ENCODE measurements at regions not wholly inside any gene's neighbourhood (a gene's known extent, or its start where the extent isn't known, plus 50 kb on each side); places are given as distances from the start of the nearest gene placed in this dataset.

DNA sequence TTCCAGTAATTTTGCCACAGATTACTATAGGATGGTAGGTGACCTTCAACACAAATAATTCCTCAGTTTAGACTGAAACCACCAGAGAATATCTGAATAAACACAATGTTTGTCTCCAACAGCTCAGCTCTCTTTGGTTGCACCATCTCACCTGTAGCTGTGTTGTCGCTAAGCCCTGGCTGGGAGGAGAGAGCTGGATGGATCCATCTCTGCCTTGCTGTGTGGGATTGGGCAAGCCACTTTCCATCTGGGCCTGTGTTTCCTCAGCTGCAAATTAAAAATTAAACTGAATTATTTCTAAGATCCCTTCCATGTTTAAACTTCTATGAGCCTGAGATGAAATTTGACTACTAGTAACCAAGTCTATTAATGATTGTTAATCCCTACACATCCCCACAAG, 310.2 kb downstream of the FBXW7 start:
- no peak for DNase-seq (ENCODE audit: low spot score)
- ChIA-PET CTCF (no interaction called here), POLR2A (ENCODE audit: low non-redundant PET) (no interaction called here)
- TF ChIP-seq, protein P1, sequence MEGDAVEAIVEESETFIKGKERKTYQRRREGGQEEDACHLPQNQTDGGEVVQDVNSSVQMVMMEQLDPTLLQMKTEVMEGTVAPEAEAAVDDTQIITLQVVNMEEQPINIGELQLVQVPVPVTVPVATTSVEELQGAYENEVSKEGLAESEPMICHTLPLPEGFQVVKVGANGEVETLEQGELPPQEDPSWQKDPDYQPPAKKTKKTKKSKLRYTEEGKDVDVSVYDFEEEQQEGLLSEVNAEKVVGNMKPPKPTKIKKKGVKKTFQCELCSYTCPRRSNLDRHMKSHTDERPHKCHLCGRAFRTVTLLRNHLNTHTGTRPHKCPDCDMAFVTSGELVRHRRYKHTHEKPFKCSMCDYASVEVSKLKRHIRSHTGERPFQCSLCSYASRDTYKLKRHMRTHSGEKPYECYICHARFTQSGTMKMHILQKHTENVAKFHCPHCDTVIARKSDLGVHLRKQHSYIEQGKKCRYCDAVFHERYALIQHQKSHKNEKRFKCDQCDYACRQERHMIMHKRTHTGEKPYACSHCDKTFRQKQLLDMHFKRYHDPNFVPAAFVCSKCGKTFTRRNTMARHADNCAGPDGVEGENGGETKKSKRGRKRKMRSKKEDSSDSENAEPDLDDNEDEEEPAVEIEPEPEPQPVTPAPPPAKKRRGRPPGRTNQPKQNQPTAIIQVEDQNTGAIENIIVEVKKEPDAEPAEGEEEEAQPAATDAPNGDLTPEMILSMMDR (conservative IDR thresholded peaks at IDR 0.05; ENCODE audit: low read depth) = no peak
- no peak overlapping the region for H3K27ac ChIP-seq

DNA sequence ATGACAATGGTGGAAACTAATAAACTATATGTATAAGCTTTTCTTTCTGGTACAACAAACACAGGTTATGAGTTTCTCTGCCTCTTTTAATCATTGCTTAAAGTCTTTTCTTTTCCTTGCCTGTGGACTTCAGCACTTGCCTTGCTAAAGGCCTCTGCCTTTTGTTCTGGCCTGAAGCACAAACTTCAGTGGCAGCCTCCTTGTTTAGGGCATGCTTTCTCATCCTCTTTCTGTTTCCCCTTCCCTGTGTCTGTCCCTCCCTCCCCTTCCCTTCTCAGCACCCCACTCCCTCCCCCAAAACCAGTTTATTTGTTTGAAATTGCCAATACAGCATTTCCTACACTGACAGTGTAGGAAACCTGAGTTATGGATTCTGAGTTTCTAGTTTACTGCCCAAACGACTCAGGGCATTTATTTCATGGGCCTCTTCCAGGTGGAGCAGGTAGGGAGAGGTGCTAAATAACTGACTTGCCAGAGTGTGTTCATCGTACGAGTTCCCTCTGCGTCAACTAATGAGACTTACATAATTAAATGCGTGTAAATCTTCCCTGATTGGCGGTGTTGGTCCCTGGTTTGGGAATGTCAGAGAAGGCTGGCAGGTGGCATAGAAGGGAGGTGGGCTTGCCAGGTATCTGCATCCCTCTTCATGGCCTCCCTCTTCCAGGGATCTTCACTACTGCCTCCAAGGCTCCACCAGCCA, 311.0 kb downstream of the FBXW7 start:
- ChIA-PET POLR2A (ENCODE audit: low non-redundant PET) (no interaction called here), CTCF (interaction anchor here (0.6 to 0.7 kb wide), 2 partner anchors 208 to 452 kb away, joined by 3 read pairs; no protein-coding TSS in a partner anchor)
- TF ChIP-seq, protein P1 (conservative IDR thresholded peaks at IDR 0.05; ENCODE audit: low read depth) = no peak
- H3K27ac ChIP-seq = no peak overlapping the region
- no peak for DNase-seq (ENCODE audit: low spot score)

DNA sequence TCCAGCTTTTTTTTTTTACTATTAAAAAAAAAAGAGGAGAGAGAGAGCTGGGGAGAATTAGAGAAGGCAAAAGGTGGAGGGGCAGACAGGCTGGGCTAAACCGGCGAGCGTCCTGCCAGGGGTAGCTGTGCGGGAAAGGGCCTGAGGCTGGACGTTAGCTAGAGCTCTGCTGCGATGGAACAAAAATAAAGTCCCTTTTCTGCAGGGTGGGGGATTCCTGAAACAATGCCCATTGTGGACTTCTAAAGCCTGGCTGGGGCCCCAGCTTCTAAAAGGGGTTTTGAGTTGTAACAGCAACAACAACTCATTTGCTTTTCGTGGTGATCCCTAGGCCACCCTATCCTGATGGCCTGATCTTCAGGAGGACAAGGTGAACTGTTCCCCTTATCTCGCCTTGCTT, 311.7 kb downstream of the FBXW7 start:
- POLR2A ChIA-PET (ENCODE audit: low non-redundant PET) = no interaction called here
- TF ChIP-seq, protein P1 (conservative IDR thresholded peaks at IDR 0.05; ENCODE audit: low read depth) = no peak
- no peak overlapping the region for H3K27ac ChIP-seq
- DNase-seq (ENCODE audit: low spot score) = no peak
- CTCF ChIA-PET = interaction anchor here (0.7 kb wide), 1 partner anchor 453 kb away, joined by 3 read pairs; no protein-coding TSS in a partner anchor

DNA sequence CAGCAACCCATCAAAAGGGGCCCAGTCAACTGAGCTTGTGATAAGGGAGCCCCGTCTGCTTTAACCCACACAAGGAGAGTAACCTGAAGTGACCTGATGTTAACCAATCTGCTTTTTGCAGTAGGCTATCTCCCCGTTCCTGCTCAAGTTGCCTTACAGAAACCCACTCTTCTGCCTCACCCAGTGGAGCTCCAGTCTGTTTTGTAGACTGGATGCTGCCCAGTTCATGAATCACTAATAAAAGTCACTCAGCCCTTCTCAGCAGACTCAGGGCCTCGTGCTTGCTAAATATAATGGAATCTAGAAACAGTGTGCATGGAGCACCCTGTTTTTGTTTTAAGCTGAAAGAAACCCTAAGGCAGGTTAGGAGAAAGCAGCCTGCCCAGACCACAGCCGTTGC, 312.3 kb downstream of the FBXW7 start:
- DNase-seq (ENCODE audit: low spot score) = no peak
- POLR2A ChIA-PET (ENCODE audit: low non-redundant PET) = no interaction called here
- TF ChIP-seq, protein P1 (conservative IDR thresholded peaks at IDR 0.05; ENCODE audit: low read depth) = no peak
- CTCF ChIA-PET = no interaction called here
- H3K27ac ChIP-seq = no peak overlapping the region

DNA sequence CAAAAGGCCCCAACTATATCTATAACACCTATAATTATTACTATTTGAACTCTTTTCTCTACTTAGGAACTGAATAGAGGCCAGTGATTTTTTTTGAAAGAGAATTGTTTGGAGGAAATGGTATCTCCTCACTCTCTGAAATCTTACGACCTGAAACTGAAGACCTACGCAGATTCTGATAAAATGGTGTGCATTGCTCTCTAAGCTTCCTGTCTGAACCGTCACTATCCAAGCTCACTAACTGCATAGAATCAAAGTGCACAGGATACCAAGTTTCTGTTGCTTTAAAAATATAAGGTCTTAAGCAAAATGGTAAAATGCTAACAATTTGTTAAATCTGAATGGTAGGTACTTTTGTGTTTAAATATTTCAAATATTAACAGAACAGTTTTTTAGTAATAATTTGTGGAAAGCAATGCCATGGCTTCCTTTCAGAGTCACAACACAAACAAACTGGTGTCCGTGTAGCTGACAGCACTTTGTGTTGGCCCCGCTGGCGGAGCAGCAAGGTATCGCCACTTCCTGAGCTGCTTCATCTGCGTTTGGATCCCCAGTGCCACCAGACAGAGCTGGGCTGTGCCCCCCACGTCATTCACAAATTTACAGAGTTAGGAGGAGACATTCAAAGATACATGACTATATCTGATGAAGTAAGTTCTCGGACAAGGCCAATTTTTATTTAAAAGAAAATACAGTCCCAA, 313.9 kb downstream of the FBXW7 start:
- no peak overlapping the region for H3K27ac ChIP-seq
- CTCF ChIA-PET = no interaction called here
- TF ChIP-seq, protein P1 (conservative IDR thresholded peaks at IDR 0.05; ENCODE audit: low read depth) = no peak
- DNase-seq (ENCODE audit: low spot score) = no peak
- POLR2A ChIA-PET (ENCODE audit: low non-redundant PET) = no interaction called here

DNA sequence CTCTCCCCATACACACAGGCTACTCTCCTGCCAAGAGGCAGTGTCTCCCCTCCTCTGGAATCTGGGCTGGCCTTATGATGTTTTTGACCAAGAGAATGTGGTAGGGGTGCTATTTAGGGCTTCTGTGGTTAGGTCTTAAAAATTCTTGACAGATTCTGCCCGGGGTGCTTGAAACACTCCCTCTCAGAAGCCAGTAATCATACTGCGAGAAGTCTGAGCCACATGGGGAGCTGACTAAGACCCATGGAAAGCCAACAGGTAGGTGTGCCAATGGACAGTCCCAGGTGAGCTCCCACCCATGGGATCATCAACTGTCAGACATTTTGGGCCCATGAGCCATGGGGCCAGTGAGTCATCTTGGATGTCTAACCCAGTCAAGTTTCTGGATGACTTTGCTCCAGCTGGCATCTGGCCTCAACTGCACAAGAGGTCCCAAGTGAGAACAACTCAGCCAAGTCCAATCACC, 315.7 kb downstream of the FBXW7 start:
- TF ChIP-seq, protein P1 (conservative IDR thresholded peaks at IDR 0.05; ENCODE audit: low read depth) = no peak
- ChIA-PET POLR2A (ENCODE audit: low non-redundant PET) (no interaction called here), CTCF (no interaction called here)
- no peak overlapping the region for H3K27ac ChIP-seq
- peak; percentile 14 for DNase-seq (ENCODE audit: low spot score)
